Esophagus squamous epithelium (tissue), 5 donors: ENCODE measurements at regions not wholly inside any gene's neighbourhood (a gene's known extent, or its start where the extent isn't known, plus 50 kb on each side); places are given as distances from the start of the nearest gene placed in this dataset.

Source experiments
- DNase-seq: peaks from one replicate; lab custom pipeline; 2025; lab: John Stamatoyannopoulos, UW
- H3K27ac ChIP-seq, 4 donors: fragments of 200-600 bp; sonication (generic); one replicate each; pipeline ENCODE4 v1.5.1; 2016 to 2019; ENCODE audit warnings: mild to moderate bottlenecking in 1 of 4
- H3K27me3 ChIP-seq, 4 donors: fragments of 200-600 bp; sonication (generic); 1 replicate in 3 of 4; 2 replicates in 1 of 4; pipeline versions ENCODE4 v1.5.1 to v1.6.0; 2017 to 2021; ENCODE audit warnings: antibody characterized with exemption in 1 of 4
- H3K36me3 ChIP-seq, 3 donors: fragments of 200-600 bp; sonication (generic); one replicate each; pipeline ENCODE4 v1.5.1; 2016 to 2019
- H3K4me1 ChIP-seq, 3 donors: fragments of 200-600 bp; sonication (generic); one replicate each; pipeline ENCODE4 v1.5.1; 2017 to 2019
- H3K4me3 ChIP-seq, 4 donors: fragments of 200-600 bp; sonication (generic); 1 replicate in 3 of 4; 2 replicates in 1 of 4; pipeline ENCODE4 v1.5.1; 2016 to 2019; ENCODE audit warnings: mild to moderate bottlenecking in 2 of 4, moderate library complexity in 1 of 4
- H3K9me3 ChIP-seq, 3 donors: fragments of 200-600 bp; sonication (generic); one replicate each; pipeline ENCODE4 v1.5.1; 2016 to 2019
- POLR2A ChIP-seq, 4 donors: fragments of 450-650 bp; IDR thresholded peaks; one replicate each; pipeline ENCODE4 v1.6.1; 2017; ENCODE audit warnings: antibody characterized with exemption in 4 of 4, mild to moderate bottlenecking in 4 of 4, moderate library complexity in 3 of 4
- WGBS, 2 donors: methylation state at CpG; one replicate each; pipeline ENCODE4 v1.1.5; 2018; 5-methylcytosine and 5-hydroxymethylcytosine counted together
- intact Hi-C: fragments of 100-400 bp; cut with DNase I; formaldehyde crosslinking; loops from one replicate; pipeline ENCODE4 v1.15.0; 2022
- TF ChIP-seq, protein P1 (sequence below), 6 experiments: fragments of 450-650 bp in 4 of 6; fragments of 200-600 bp in 2 of 6; sonication (generic) in 2 of 6; IDR thresholded peaks; one replicate each; pipeline ENCODE4 v1.5.1; 2016 to 2019; ENCODE audit warnings: antibody characterized with exemption in 6 of 6, mild to moderate bottlenecking in 4 of 6, moderate library complexity in 4 of 6
- donor health status: DM: yes; HTN: yes; CAD: no.

DNA sequence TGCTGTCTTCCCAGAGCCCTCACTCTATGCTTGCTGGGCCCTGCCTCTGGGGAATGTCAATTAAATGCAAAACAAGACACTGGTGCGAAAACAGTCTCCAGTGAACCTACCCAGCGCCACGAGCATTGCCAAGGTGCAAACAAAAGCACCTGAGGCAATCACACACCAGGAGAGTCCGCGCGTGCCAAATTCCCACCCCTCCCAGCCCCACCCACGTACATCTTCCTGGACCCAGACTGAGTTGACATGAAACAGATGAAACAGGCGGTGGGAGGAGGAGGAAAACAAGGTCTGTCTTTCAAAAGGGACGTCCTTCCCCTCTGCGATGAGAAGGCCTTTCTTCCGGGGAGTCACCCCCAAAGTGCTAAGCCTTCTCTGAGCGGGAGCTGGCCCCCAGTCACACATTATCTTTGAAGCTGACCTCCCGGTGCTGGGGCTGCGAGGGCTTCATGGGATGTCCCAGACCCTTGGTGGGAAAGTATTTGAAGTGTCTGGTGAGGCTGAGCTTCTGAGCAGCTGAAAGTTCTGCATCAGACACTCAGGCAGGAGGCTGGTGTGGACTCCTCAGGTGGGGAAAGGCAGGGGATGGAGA lies 200.4 kb downstream of the AXIN2 start:
- no peaks in the 10 kb centered on the region for H3K9me3 ChIP-seq
- WGBS, 2 donors = 49 to 62% methylated on average over 4 to 8 of the region's 14 CpGs
- TF ChIP-seq POLR2A (IDR thresholded peaks at IDR 0.05) = no peak
- TF ChIP-seq, protein P1, sequence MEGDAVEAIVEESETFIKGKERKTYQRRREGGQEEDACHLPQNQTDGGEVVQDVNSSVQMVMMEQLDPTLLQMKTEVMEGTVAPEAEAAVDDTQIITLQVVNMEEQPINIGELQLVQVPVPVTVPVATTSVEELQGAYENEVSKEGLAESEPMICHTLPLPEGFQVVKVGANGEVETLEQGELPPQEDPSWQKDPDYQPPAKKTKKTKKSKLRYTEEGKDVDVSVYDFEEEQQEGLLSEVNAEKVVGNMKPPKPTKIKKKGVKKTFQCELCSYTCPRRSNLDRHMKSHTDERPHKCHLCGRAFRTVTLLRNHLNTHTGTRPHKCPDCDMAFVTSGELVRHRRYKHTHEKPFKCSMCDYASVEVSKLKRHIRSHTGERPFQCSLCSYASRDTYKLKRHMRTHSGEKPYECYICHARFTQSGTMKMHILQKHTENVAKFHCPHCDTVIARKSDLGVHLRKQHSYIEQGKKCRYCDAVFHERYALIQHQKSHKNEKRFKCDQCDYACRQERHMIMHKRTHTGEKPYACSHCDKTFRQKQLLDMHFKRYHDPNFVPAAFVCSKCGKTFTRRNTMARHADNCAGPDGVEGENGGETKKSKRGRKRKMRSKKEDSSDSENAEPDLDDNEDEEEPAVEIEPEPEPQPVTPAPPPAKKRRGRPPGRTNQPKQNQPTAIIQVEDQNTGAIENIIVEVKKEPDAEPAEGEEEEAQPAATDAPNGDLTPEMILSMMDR (IDR thresholded peaks at IDR 0.05) = no peak
- H3K4me3 ChIP-seq = no peak overlapping the region
- no peaks in the 10 kb centered on the region for H3K36me3 ChIP-seq
- no peaks in the 10 kb centered on the region for H3K4me1 ChIP-seq
- DNase-seq = no peak
- H3K27ac ChIP-seq = no peak overlapping the region
- intact Hi-C loops = no loop called here
- H3K27me3 ChIP-seq = peaks cover 0 to 14% (median 0%) of the 10 kb centered on the region in 4 donors

DNA sequence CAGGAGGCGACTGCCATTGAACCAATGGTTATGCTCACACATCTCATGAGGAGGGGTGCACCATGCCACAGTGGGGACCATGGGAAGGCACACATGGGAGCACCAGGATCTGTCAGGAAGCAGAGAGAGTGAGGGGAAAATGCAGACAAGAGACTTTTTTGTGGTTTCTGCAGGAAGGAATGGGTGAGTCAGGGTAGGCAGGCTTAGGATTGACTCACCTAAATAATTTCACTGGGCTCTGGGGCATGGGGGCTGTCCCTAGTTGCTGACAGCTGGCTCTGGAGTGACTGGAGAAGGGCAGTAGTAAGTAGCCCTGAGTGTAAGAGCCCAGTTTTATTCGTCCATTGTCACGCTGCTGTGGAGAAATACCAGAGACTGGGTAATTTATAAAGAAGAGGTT lies 202.4 kb downstream of the AXIN2 start:
- no peak overlapping the region for H3K27ac ChIP-seq
- DNase-seq = no peak
- no peaks in the 10 kb centered on the region for H3K9me3 ChIP-seq
- intact Hi-C loops = no loop called here
- 37 to 100% methylated on average over 3 of the region's 3 CpGs for WGBS, 2 donors
- no peak for TF ChIP-seq POLR2A (IDR thresholded peaks at IDR 0.05)
- TF ChIP-seq, protein P1 (IDR thresholded peaks at IDR 0.05) = no peak
- H3K36me3 ChIP-seq = no peaks in the 10 kb centered on the region
- H3K4me3 ChIP-seq = no peak overlapping the region
- no peaks in the 10 kb centered on the region for H3K4me1 ChIP-seq
- peaks cover 0 to 14% (median 0%) of the 10 kb centered on the region in 4 donors for H3K27me3 ChIP-seq

DNA sequence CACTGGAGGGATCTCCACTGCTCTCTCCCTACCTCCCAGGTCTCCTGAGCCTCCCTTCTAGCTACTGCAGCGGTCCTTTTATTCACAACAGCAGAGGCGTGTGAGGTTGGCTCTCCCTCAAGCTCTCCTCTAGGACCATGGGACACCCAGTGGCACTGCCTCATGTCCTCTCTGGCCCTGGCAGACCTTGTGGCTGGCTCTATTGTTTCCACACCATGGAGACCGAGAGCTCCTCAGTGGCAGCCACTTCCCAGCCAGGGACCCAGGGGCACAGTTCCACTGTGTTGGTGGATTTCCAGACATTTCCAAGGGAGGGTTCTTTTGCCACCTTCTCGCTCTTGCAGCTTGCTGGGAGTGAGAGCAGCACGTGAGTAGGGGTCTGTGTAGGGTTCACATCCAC lies 204.9 kb downstream of the AXIN2 start:
- H3K4me1 ChIP-seq = no peaks in the 10 kb centered on the region
- peaks cover 0 to 9% (median 0%) of the 10 kb centered on the region in 4 donors for H3K27me3 ChIP-seq
- intact Hi-C loops = no loop called here
- no peak for DNase-seq
- H3K36me3 ChIP-seq = no peaks in the 10 kb centered on the region
- no peak overlapping the region for H3K4me3 ChIP-seq
- H3K9me3 ChIP-seq = no peaks in the 10 kb centered on the region
- TF ChIP-seq, protein P1 (IDR thresholded peaks at IDR 0.05) = no peak
- TF ChIP-seq POLR2A (IDR thresholded peaks at IDR 0.05) = no peak
- WGBS, 2 donors = 64 to 100% methylated on average over 2 to 4 of the region's 5 CpGs
- no peak overlapping the region for H3K27ac ChIP-seq

DNA sequence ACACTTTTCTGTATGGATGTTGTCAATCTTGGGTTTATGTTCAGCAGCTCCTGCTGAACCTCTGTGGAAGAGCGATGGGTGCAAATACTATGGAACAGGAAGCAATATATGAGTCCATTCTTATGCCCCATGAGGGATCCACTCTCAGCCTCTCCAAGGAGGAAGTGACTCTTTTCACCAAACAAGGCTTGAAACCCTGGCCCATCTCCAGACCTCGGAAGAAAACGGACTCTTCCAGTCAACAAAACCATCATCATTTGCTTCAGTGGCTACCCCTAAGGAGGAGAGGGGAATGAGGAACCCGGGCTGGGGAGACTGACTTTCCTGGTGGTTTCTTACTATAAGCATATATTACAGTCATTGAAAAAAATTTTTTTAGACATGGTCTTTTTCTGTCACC lies 206.2 kb downstream of the AXIN2 start:
- no peaks in the 10 kb centered on the region for H3K9me3 ChIP-seq
- DNase-seq = no peak
- intact Hi-C loops = no loop called here
- no peak overlapping the region for H3K27ac ChIP-seq
- TF ChIP-seq POLR2A (IDR thresholded peaks at IDR 0.05) = no peak
- TF ChIP-seq, protein P1 (IDR thresholded peaks at IDR 0.05) = no peak
- WGBS, 2 donors = 53 to 63% methylated on average over 4 of the region's 4 CpGs
- H3K4me3 ChIP-seq = no peak overlapping the region
- H3K27me3 ChIP-seq = peaks cover 0 to 4% (median 0%) of the 10 kb centered on the region in 4 donors
- H3K4me1 ChIP-seq = no peaks in the 10 kb centered on the region
- H3K36me3 ChIP-seq = no peaks in the 10 kb centered on the region

DNA sequence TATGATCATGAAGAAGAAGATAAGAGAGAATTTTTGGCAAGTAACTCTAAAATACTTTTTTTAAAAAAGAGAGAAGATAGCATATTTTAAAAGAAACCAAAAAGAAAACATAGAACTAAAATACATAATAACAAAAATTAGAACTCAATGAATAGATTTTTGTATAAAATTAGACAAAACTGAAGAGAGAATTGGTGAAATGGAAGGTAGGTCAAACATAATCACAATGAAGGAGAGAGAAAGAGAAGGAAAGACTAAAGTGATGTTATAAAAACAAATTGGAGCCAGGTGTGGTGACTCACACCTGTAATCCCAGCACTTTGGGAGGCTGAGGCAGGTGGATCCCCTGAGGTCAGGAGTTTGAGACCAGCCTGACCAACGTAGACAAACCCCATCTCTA lies 211.5 kb downstream of the AXIN2 start:
- 56 to 57% methylated on average over 1 of the region's 1 CpG for WGBS, 2 donors
- no peak for DNase-seq

More for the DNA sequence above, 211.5 kb downstream of the AXIN2 start:
- Histone ChIP-seq H3K4me3 (no peak overlapping the region), H3K36me3 (no peaks in the 10 kb centered on the region), H3K27ac (no peak overlapping the region), H3K4me1 (no peaks in the 10 kb centered on the region), H3K27me3 (peaks cover 0 to 4% (median 0%) of the 10 kb centered on the region in 4 donors), H3K9me3 (peaks cover 0 to 4% (median 0%) of the 10 kb centered on the region in 3 donors)
- intact Hi-C loops = no loop called here
- no peak for TF ChIP-seq POLR2A (IDR thresholded peaks at IDR 0.05)
- TF ChIP-seq, protein P1 (IDR thresholded peaks at IDR 0.05) = no peak
